Nephron (organoid): ENCODE measurements at regions not wholly inside any gene's neighbourhood (a gene's known extent, or its start where the extent isn't known, plus 50 kb on each side); places are given as distances from the start of the nearest gene placed in this dataset.
A peak's percentile ranks its signal among the peaks of the same experiment; 100 is the strongest.
"Not testable (repeated sequence)": the region's sequence is repeated elsewhere in the genome, so short reads cannot be mapped to it uniquely, and the experiment has no call there.

Source experiments
- H3K27ac Mint-ChIP-seq, 3 experiments: 2 replicates each; pipeline ENCODE4 v1.8.0; 2020; ENCODE audit warnings: mixed read lengths in 3 of 3, mild to moderate bottlenecking in 2 of 3, moderate library complexity in 1 of 3
- H3K27me3 Mint-ChIP-seq: 2 replicates; pipeline ENCODE4 v1.8.0; 2021; ENCODE audit warnings: low read depth, mild to moderate bottlenecking, moderate library complexity, mixed read lengths
- H3K36me3 Mint-ChIP-seq: 2 replicates; pipeline ENCODE4 v1.8.0; 2020; ENCODE audit warnings: low read depth, mixed read lengths
- H3K4me1 Mint-ChIP-seq: 2 replicates; pipeline ENCODE4 v1.8.0; 2020; ENCODE audit warnings: mixed read lengths
- H3K4me3 Mint-ChIP-seq, 3 experiments: 2 replicates each; pipeline ENCODE4 v1.8.0; 2020; ENCODE audit warnings: mild to moderate bottlenecking in 3 of 3, mixed read lengths in 3 of 3, moderate library complexity in 2 of 3
- H3K9me3 Mint-ChIP-seq: 2 replicates; pipeline ENCODE4 v1.8.0; 2020; ENCODE audit warnings: mixed read lengths
- CTCF ChIP-seq, 3 experiments: fragments of 200-600 bp; sonication (generic); IDR thresholded peaks; one replicate each; pipeline ENCODE4 v1.5.0; 2021; ENCODE audit warnings: antibody characterized with exemption in 3 of 3; ENCODE audit not compliant: unreplicated experiment in 3 of 3

GRCh38 chr13:86253497-86253896 lies 454.3 kb upstream of the SLITRK6 start:
- not testable (repeated sequence) for H3K4me1 Mint-ChIP-seq, H3K9me3 Mint-ChIP-seq, H3K4me3 Mint-ChIP-seq, H3K27me3 Mint-ChIP-seq, H3K36me3 Mint-ChIP-seq, H3K27ac Mint-ChIP-seq

DNA sequence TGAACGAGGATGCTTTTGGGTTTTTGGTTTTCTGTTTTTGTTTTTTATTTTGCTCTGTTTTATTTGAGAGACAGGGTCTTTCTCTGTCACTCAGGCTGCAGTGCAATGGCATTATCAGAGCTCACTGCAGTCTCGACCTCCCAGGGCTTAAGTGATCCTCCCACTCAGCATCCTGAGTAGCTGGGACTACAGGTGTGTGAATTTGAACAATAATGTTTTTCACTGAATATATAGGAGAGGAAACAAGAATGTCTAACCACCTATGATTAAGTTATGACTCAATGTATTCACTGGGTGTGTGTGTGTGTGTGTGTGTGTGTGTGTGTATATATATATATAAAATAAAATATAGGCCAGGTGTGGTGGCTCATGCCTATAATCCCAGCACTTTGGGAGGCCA lies 456.6 kb upstream of the SLITRK6 start:
- not testable (repeated sequence) for H3K4me3 Mint-ChIP-seq, H3K9me3 Mint-ChIP-seq, H3K4me1 Mint-ChIP-seq

DNA sequence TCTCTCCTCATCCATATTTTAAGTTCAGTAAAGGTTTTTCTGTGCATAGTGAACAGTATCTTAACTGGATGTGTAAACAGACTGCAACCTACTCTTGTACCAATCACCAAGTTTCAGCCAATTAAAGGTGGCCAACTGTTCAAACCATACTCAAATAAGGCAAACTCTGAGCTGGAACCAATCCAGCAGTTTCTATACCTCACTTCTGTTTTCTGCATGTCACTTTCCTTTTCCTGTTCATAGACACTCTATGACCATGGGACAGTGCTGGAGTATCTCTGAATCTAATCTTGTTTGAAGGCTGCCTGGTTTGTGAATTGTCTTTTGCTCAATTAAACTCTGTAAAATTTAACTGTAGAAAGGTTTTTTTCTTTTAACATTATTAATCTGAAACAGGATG lies 470.3 kb upstream of the SLITRK6 start:
- Mint-ChIP-seq H3K9me3 (no peaks in the 10 kb centered on the region), H3K4me1 (no peaks in the 10 kb centered on the region), H3K4me3 (no peak overlapping the region), H3K27ac (no peak overlapping the region), H3K27me3 (no peaks in the 10 kb centered on the region), H3K36me3 (no peaks in the 10 kb centered on the region)
- TF ChIP-seq CTCF (IDR thresholded peaks at IDR 0.05; ENCODE audit: unreplicated experiment in 3 of 3), result no peak

More for the DNA sequence above, 456.6 kb upstream of the SLITRK6 start:
- H3K36me3 Mint-ChIP-seq, H3K27ac Mint-ChIP-seq, H3K27me3 Mint-ChIP-seq: not testable (repeated sequence)

GRCh38 chr13:86282442-86282841 lies 483.2 kb upstream of the SLITRK6 start:
- Mint-ChIP-seq H3K36me3 (no peaks in the 10 kb centered on the region), H3K27ac (no peak overlapping the region), H3K4me3 (no peak overlapping the region), H3K4me1 (peaks cover 6% of the 10 kb centered on the region), H3K27me3 (no peaks in the 10 kb centered on the region), H3K9me3 (no peaks in the 10 kb centered on the region)
- TF ChIP-seq CTCF (IDR thresholded peaks at IDR 0.05; ENCODE audit: unreplicated experiment in 3 of 3), result no peak

GRCh38 chr13:86283031-86283430 lies 483.8 kb upstream of the SLITRK6 start:
- Mint-ChIP-seq H3K4me3 (no peak overlapping the region), H3K36me3 (no peaks in the 10 kb centered on the region), H3K4me1 (peaks cover 8% of the 10 kb centered on the region), H3K27me3 (no peaks in the 10 kb centered on the region), H3K27ac (no peak overlapping the region), H3K9me3 (no peaks in the 10 kb centered on the region)
- no peak for TF ChIP-seq CTCF (IDR thresholded peaks at IDR 0.05; ENCODE audit: unreplicated experiment in 3 of 3)

DNA sequence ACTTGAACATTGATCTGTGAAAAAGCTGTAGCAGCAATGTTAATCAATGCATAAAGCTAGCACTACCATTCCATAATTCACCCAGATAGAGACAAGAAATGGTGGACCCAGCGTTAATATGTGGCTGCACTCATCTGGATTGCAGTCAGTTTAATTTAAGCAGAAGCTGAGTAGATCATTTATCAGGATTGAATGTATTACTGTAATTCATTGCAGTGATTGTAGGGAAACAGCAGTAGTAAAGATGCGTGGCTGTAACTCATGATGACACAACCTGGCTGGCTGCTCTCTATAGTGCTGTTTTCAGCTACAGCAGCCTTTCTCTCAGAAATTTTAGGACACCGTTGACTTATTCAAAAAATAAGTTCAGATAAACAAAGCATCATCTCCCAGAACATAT lies 499.5 kb upstream of the SLITRK6 start:
- no peak for TF ChIP-seq CTCF (IDR thresholded peaks at IDR 0.05; ENCODE audit: unreplicated experiment in 3 of 3)
- Mint-ChIP-seq H3K36me3 (no peaks in the 10 kb centered on the region), H3K9me3 (no peaks in the 10 kb centered on the region), H3K4me1 (peaks cover 4% of the 10 kb centered on the region), H3K4me3 (no peak overlapping the region), H3K27ac (peak overlapping the region; percentile 15 to 66 (median 41)), H3K27me3 (no peaks in the 10 kb centered on the region)

- H3K27ac Mint-ChIP-seq, result peak overlapping the region; percentile 15 to 66 (median 41)
- H3K9me3 Mint-ChIP-seq, result no peaks in the 10 kb centered on the region
- no peak overlapping the region for H3K4me3 Mint-ChIP-seq
- H3K36me3 Mint-ChIP-seq, result no peaks in the 10 kb centered on the region
- peaks cover 4% of the 10 kb centered on the region for H3K4me1 Mint-ChIP-seq
- no peak for TF ChIP-seq CTCF (IDR thresholded peaks at IDR 0.05; ENCODE audit: unreplicated experiment in 3 of 3)
- no peaks in the 10 kb centered on the region for H3K27me3 Mint-ChIP-seq
These were observed 499.9 kb upstream of the SLITRK6 start for GRCh38 chr13:86299128-86299527.
